ENCODE measurements at regions not wholly inside any gene's neighbourhood (a gene's known extent, or its start where the extent isn't known, plus 50 kb on each side); places are given as distances from the start of the nearest gene placed in this dataset.

DNA sequence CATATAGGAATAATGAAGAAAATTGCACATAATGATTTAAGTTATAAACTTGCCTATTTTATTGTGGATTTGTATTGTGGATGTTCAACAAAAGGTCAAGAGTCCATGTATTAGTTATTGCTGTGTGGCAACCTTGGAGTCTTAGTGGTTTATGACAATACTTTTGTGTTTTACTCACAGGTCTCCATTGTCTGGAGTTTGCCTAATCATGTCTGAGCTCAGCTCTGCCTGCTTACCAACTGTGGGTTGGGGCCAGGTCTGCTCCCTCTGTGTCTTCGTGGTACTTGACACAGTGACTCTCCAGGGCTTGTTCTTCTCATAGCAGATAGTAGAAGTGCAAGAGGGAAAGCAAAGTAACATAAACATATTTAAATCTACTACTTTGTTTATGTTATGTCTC is 382.5 kb downstream of the CBLN2 start:
- H2AFZ ChIP-seq (ENCODE audit: low read length): no peak overlapping the region
- H3K4me1 ChIP-seq (ENCODE audit: insufficient read depth, low read length): 0 out of 2 replicates have a peak, but pooled peaks cover 7% of the 10 kb centered on the region
- peaks cover 5% of the 10 kb centered on the region; the same call in 1 of the 2 replicates for H3K9me3 ChIP-seq (ENCODE audit: low read length)
- WGBS (ENCODE audit: low lambda C conversion rate): 6% methylated on average over 1 of the region's 1 CpG
- no peak overlapping the region for H3K4me2 ChIP-seq (ENCODE audit: low read depth, low read length)
- DNase-seq (ENCODE audit: low spot score) (no peak), FAIRE-seq (no peak), ATAC-seq (no peak)
- no peaks in the 10 kb centered on the region; a peak in 1 of 5 replicates for H3K27me3 ChIP-seq (ENCODE audit: control insufficient read depth in 1 of 2, insufficient read depth in 2 of 2, low read length in 2 of 2)
- H3K4me3 ChIP-seq (replicated peaks in 1 of 3; ENCODE audit: insufficient read depth in 1 of 3, low read depth in 2 of 3, low read length in 3 of 3): no peak overlapping the region
- no peaks in the 10 kb centered on the region for H3K79me2 ChIP-seq (ENCODE audit: insufficient read depth, low read length)
- no peaks in the 10 kb centered on the region for H4K20me1 ChIP-seq (ENCODE audit: insufficient read depth, low read length)
- no peak overlapping the region for H3K27ac ChIP-seq (ENCODE audit: extremely low read length, insufficient read depth, low read length)
- no peaks in the 10 kb centered on the region for H3K36me3 ChIP-seq (replicated peaks in 1 of 2; ENCODE audit: control insufficient read depth in 1 of 2, insufficient read depth in 2 of 2, low read length in 2 of 2)
- H3K9ac ChIP-seq (ENCODE audit: insufficient read depth, low read depth, low read length): no peak overlapping the region
- in situ Hi-C loops (cut with HindIII; ENCODE audit: extremely low pct_ligation_motif_present, low pct_unique_long_range_greater_than_20kb): no loop called here
- BruUV-seq (replicated peaks): no TSS peak
- intact Hi-C loops (cut with micrococcal nuclease; ENCODE audit: unreplicated experiment): no loop called here
- ChIA-PET POLR2A (no interaction called here), CTCF (ENCODE audit: low intra/inter-chr PET ratio, low total read pairs) (no interaction called here)
- TF ChIP-seq SIN3A (IDR thresholded peaks at IDR 0.05; ENCODE audit: borderline replicate concordance, low read depth, low read length) (no peak), ZNF572 (CRISPR knock-in tag; IDR thresholded peaks at IDR 0.05) (no peak), ZNF329 (CRISPR knock-in tag; IDR thresholded peaks at IDR 0.05; ENCODE audit: low read depth) (no peak), NFKBIZ (CRISPR knock-in tag; IDR thresholded peaks at IDR 0.05) (no peak), TBL1XR1 (IDR thresholded peaks at IDR 0.05; ENCODE audit: borderline replicate concordance, low read length, partially characterized antibody) (no peak), POLR2A (IDR thresholded peaks at IDR 0.05; ENCODE audit: insufficient read depth in 1 of 2, low read depth in 2 of 2, low read length in 2 of 2) (no peak), ATF7-NPFF (CRISPR knock-in tag; IDR thresholded peaks at IDR 0.05; ENCODE audit: low read depth) (no peak), ZNF263 (CRISPR knock-in tag; IDR thresholded peaks at IDR 0.05) (no peak), SCMH1 (CRISPR knock-in tag; IDR thresholded peaks at IDR 0.05; ENCODE audit: borderline replicate concordance) (no peak), ZBTB7A (CRISPR knock-in tag; IDR thresholded peaks at IDR 0.05) (no peak), MZF1 (CRISPR knock-in tag; IDR thresholded peaks at IDR 0.05; ENCODE audit: borderline replicate concordance) (no peak), RBM39 (IDR thresholded peaks at IDR 0.05; ENCODE audit: low read depth, low read length, poor library complexity, severe bottlenecking) (no peak), PCBP1 (IDR thresholded peaks at IDR 0.05; ENCODE audit: borderline replicate concordance, low read depth, low read length) (no peak)
- TF ChIP-seq, protein P1, sequence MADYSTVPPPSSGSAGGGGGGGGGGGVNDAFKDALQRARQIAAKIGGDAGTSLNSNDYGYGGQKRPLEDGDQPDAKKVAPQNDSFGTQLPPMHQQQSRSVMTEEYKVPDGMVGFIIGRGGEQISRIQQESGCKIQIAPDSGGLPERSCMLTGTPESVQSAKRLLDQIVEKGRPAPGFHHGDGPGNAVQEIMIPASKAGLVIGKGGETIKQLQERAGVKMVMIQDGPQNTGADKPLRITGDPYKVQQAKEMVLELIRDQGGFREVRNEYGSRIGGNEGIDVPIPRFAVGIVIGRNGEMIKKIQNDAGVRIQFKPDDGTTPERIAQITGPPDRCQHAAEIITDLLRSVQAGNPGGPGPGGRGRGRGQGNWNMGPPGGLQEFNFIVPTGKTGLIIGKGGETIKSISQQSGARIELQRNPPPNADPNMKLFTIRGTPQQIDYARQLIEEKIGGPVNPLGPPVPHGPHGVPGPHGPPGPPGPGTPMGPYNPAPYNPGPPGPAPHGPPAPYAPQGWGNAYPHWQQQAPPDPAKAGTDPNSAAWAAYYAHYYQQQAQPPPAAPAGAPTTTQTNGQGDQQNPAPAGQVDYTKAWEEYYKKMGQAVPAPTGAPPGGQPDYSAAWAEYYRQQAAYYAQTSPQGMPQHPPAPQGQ (CRISPR knock-in tag; IDR thresholded peaks at IDR 0.05; ENCODE audit: borderline replicate concordance): no peak
- TF ChIP-seq, protein P2, sequence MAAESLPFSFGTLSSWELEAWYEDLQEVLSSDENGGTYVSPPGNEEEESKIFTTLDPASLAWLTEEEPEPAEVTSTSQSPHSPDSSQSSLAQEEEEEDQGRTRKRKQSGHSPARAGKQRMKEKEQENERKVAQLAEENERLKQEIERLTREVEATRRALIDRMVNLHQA (CRISPR knock-in tag; IDR thresholded peaks at IDR 0.05): no peak
- TF ChIP-seq, protein P3, sequence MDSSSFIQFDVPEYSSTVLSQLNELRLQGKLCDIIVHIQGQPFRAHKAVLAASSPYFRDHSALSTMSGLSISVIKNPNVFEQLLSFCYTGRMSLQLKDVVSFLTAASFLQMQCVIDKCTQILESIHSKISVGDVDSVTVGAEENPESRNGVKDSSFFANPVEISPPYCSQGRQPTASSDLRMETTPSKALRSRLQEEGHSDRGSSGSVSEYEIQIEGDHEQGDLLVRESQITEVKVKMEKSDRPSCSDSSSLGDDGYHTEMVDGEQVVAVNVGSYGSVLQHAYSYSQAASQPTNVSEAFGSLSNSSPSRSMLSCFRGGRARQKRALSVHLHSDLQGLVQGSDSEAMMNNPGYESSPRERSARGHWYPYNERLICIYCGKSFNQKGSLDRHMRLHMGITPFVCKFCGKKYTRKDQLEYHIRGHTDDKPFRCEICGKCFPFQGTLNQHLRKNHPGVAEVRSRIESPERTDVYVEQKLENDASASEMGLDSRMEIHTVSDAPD (CRISPR knock-in tag; IDR thresholded peaks at IDR 0.05): no peak
- TF ChIP-seq, protein P4, sequence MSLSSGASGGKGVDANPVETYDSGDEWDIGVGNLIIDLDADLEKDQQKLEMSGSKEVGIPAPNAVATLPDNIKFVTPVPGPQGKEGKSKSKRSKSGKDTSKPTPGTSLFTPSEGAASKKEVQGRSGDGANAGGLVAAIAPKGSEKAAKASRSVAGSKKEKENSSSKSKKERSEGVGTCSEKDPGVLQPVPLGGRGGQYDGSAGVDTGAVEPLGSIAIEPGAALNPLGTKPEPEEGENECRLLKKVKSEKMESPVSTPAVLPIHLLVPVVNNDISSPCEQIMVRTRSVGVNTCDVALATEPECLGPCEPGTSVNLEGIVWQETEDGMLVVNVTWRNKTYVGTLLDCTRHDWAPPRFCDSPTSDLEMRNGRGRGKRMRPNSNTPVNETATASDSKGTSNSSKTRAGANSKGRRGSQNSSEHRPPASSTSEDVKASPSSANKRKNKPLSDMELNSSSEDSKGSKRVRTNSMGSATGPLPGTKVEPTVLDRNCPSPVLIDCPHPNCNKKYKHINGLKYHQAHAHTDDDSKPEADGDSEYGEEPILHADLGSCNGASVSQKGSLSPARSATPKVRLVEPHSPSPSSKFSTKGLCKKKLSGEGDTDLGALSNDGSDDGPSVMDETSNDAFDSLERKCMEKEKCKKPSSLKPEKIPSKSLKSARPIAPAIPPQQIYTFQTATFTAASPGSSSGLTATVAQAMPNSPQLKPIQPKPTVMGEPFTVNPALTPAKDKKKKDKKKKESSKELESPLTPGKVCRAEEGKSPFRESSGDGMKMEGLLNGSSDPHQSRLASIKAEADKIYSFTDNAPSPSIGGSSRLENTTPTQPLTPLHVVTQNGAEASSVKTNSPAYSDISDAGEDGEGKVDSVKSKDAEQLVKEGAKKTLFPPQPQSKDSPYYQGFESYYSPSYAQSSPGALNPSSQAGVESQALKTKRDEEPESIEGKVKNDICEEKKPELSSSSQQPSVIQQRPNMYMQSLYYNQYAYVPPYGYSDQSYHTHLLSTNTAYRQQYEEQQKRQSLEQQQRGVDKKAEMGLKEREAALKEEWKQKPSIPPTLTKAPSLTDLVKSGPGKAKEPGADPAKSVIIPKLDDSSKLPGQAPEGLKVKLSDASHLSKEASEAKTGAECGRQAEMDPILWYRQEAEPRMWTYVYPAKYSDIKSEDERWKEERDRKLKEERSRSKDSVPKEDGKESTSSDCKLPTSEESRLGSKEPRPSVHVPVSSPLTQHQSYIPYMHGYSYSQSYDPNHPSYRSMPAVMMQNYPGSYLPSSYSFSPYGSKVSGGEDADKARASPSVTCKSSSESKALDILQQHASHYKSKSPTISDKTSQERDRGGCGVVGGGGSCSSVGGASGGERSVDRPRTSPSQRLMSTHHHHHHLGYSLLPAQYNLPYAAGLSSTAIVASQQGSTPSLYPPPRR (CRISPR knock-in tag; IDR thresholded peaks at IDR 0.05; ENCODE audit: borderline replicate concordance): no peak

Measured in HepG2 (cell line).